Choroid plexus epithelial cell (primary cell): ENCODE measurements at regions not wholly inside any gene's neighbourhood (a gene's known extent, or its start where the extent isn't known, plus 50 kb on each side); places are given as distances from the start of the nearest gene placed in this dataset.

Source experiments
- DNase-seq: peaks from one replicate; pipeline ENCODE4 v3.0.0-alpha.2; 2010; ENCODE audit warnings: low read depth
- H3K4me3 ChIP-seq: 2 replicates; pipeline ENCODE4 v1.5.1; 2011; ENCODE audit warnings: low read depth, mild to moderate bottlenecking, control low read depth, low read length, moderate library complexity
- CTCF ChIP-seq: conservative IDR thresholded peaks from 2 replicates; pipeline ENCODE4 v1.5.1; 2011; ENCODE audit warnings: low read depth, mild to moderate bottlenecking, control low read depth, inconsistent platforms, low read length, moderate library complexity

- H3K4me3 ChIP-seq: no peak overlapping the region
- TF ChIP-seq CTCF: no peak
Measured at GRCh38 chr16:27152801-27153200, 50.5 kb upstream of the KDM8 start.

More at GRCh38 chr16:27152801-27153200, 50.5 kb upstream of the KDM8 start:
- DNase-seq: no peak
